Activated T-cell treated with anti-CD3 and anti-CD28 coated beads, Interleukin-2, amount 50 U/mL, for 4 hours (primary cell): ENCODE measurements at regions not wholly inside any gene's neighbourhood (a gene's known extent, or its start where the extent isn't known, plus 50 kb on each side); places are given as distances from the start of the nearest gene placed in this dataset.
A peak's percentile ranks its signal among the peaks of the same experiment; 100 is the strongest.
"Not testable (repeated sequence)": the region's sequence is repeated elsewhere in the genome, so short reads cannot be mapped to it uniquely, and the experiment has no call there.

Experiments used
- ATAC-seq, 2 donors: fragments of 200-7000 bp; cut with Tn5 transposase; one replicate each; pipeline ENCODE4 v1.10.0; 2021
- DNase-seq: peaks from one replicate; pipeline ENCODE4 v3.0.0-alpha.2; 2020
- H3K27me3 Mint-ChIP-seq: one replicate; pipeline ENCODE4 v1.8.0; 2021; ENCODE audit warnings: low read depth, mixed read lengths
- H3K36me3 Mint-ChIP-seq: one replicate; pipeline ENCODE4 v1.8.0; 2022; ENCODE audit warnings: mixed read lengths; ENCODE audit not compliant: insufficient read depth
- H3K4me1 Mint-ChIP-seq: one replicate; pipeline ENCODE4 v1.8.0; 2021; ENCODE audit warnings: low read depth, mixed read lengths
- H3K4me3 Mint-ChIP-seq: one replicate; pipeline ENCODE4 v1.8.0; 2021; ENCODE audit warnings: mild to moderate bottlenecking, moderate library complexity, mixed read lengths
- H3K9me3 Mint-ChIP-seq: one replicate; pipeline ENCODE4 v1.8.0; 2021; ENCODE audit warnings: mixed read lengths

- no peaks in the 10 kb centered on the region for H3K36me3 Mint-ChIP-seq
- ATAC-seq (no peak), DNase-seq (no peak)
- no peaks in the 10 kb centered on the region for H3K4me1 Mint-ChIP-seq
- H3K27me3 Mint-ChIP-seq = peaks cover 12% of the 10 kb centered on the region
- peaks cover 10% of the 10 kb centered on the region for H3K9me3 Mint-ChIP-seq
- H3K4me3 Mint-ChIP-seq = no peak overlapping the region
These were observed 50.5 kb upstream of the GRIN2A start for GRCh38 chr16:10232757-10233156.

GRCh38 chr16:10239640-10240039 is 57.4 kb upstream of the GRIN2A start:
- ATAC-seq = no peak

GRCh38 chr16:10240854-10241613 is 58.8 kb upstream of the GRIN2A start:
- Mint-ChIP-seq H3K36me3 (no peaks in the 10 kb centered on the region), H3K4me3 (no peak overlapping the region), H3K4me1 (no peaks in the 10 kb centered on the region), H3K27me3 (peaks cover 14% of the 10 kb centered on the region), H3K9me3 (no peaks in the 10 kb centered on the region)
- no peak for DNase-seq
- no peak for ATAC-seq

More at GRCh38 chr16:10239640-10240039, 57.4 kb upstream of the GRIN2A start:
- no peak for DNase-seq
- Mint-ChIP-seq H3K36me3 (no peaks in the 10 kb centered on the region), H3K9me3 (no peaks in the 10 kb centered on the region), H3K4me1 (no peaks in the 10 kb centered on the region), H3K27me3 (peaks cover 21% of the 10 kb centered on the region), H3K4me3 (no peak overlapping the region)

GRCh38 chr16:10242097-10242496 is 59.9 kb upstream of the GRIN2A start:
- H3K36me3 Mint-ChIP-seq = no peaks in the 10 kb centered on the region
- peaks cover 14% of the 10 kb centered on the region for H3K27me3 Mint-ChIP-seq
- DNase-seq (no peak), ATAC-seq (no peak)
- H3K4me1 Mint-ChIP-seq = no peaks in the 10 kb centered on the region
- H3K4me3 Mint-ChIP-seq = no peak overlapping the region
- H3K9me3 Mint-ChIP-seq = no peaks in the 10 kb centered on the region

- DNase-seq = no peak
- no peak for ATAC-seq
- no peaks in the 10 kb centered on the region for H3K9me3 Mint-ChIP-seq
- H3K4me1 Mint-ChIP-seq = no peaks in the 10 kb centered on the region
- H3K27me3 Mint-ChIP-seq = peaks cover 14% of the 10 kb centered on the region
- no peaks in the 10 kb centered on the region for H3K36me3 Mint-ChIP-seq
- H3K4me3 Mint-ChIP-seq = no peak overlapping the region
These were observed 60.7 kb upstream of the GRIN2A start for GRCh38 chr16:10242916-10243315.

- Mint-ChIP-seq H3K36me3 (no peaks in the 10 kb centered on the region), H3K9me3 (no peaks in the 10 kb centered on the region), H3K4me1 (no peaks in the 10 kb centered on the region), H3K4me3 (no peak overlapping the region), H3K27me3 (peaks cover 5% of the 10 kb centered on the region)
- ATAC-seq (no peak), DNase-seq (no peak)
These were observed 62.8 kb upstream of the GRIN2A start for GRCh38 chr16:10245002-10245401.

- Mint-ChIP-seq H3K4me1 (no peaks in the 10 kb centered on the region), H3K36me3 (no peaks in the 10 kb centered on the region), H3K4me3 (no peak overlapping the region), H3K9me3 (no peaks in the 10 kb centered on the region), H3K27me3 (peaks cover 3% of the 10 kb centered on the region)
- ATAC-seq = no peak
- no peak for DNase-seq
These were observed 68.1 kb upstream of the GRIN2A start for GRCh38 chr16:10250137-10250828.

- ATAC-seq = no peak
These were observed 69.9 kb upstream of the GRIN2A start for GRCh38 chr16:10252155-10252554.

GRCh38 chr16:10253409-10253808 is 71.2 kb upstream of the GRIN2A start:
- DNase-seq = no peak
- H3K9me3 Mint-ChIP-seq = no peaks in the 10 kb centered on the region
- peaks cover 9% of the 10 kb centered on the region for H3K27me3 Mint-ChIP-seq
- H3K4me3 Mint-ChIP-seq = no peak overlapping the region
- ATAC-seq = no peak
- no peaks in the 10 kb centered on the region for H3K36me3 Mint-ChIP-seq
- H3K4me1 Mint-ChIP-seq = peaks cover 5% of the 10 kb centered on the region

More at GRCh38 chr16:10252155-10252554, 69.9 kb upstream of the GRIN2A start:
- H3K27me3 Mint-ChIP-seq = peaks cover 9% of the 10 kb centered on the region
- H3K9me3 Mint-ChIP-seq = no peaks in the 10 kb centered on the region
- peaks cover 3% of the 10 kb centered on the region for H3K4me1 Mint-ChIP-seq
- no peak for DNase-seq
- H3K4me3 Mint-ChIP-seq = no peak overlapping the region
- H3K36me3 Mint-ChIP-seq = no peaks in the 10 kb centered on the region

GRCh38 chr16:10255728-10256127 is 73.5 kb upstream of the GRIN2A start:
- Mint-ChIP-seq H3K27me3 (peaks cover 9% of the 10 kb centered on the region), H3K4me3 (no peak overlapping the region), H3K9me3 (no peaks in the 10 kb centered on the region), H3K36me3 (no peaks in the 10 kb centered on the region), H3K4me1 (peaks cover 5% of the 10 kb centered on the region)
- ATAC-seq (no peak), DNase-seq (no peak)

GRCh38 chr16:10256784-10257641 is 74.8 kb upstream of the GRIN2A start:
- ATAC-seq = peak; percentile 73 to 84
- no peaks in the 10 kb centered on the region for H3K9me3 Mint-ChIP-seq
- H3K4me1 Mint-ChIP-seq = peaks cover 5% of the 10 kb centered on the region
- no peaks in the 10 kb centered on the region for H3K36me3 Mint-ChIP-seq
- H3K4me3 Mint-ChIP-seq = no peak overlapping the region
- DNase-seq = peak; percentile 28
- H3K27me3 Mint-ChIP-seq = peaks cover 9% of the 10 kb centered on the region

- not testable (repeated sequence) for H3K9me3 Mint-ChIP-seq, H3K4me1 Mint-ChIP-seq, ATAC-seq, H3K4me3 Mint-ChIP-seq, DNase-seq, H3K36me3 Mint-ChIP-seq, H3K27me3 Mint-ChIP-seq
These were observed 75.5 kb upstream of the GRIN2A start for GRCh38 chr16:10257642-10258251.

- H3K4me3 Mint-ChIP-seq, H3K36me3 Mint-ChIP-seq, H3K4me1 Mint-ChIP-seq, H3K27me3 Mint-ChIP-seq, DNase-seq, H3K9me3 Mint-ChIP-seq, ATAC-seq: not testable (repeated sequence)
These were observed 76.8 kb upstream of the GRIN2A start for GRCh38 chr16:10258930-10259603.

- Mint-ChIP-seq H3K36me3 (no peaks in the 10 kb centered on the region), H3K9me3 (no peaks in the 10 kb centered on the region), H3K4me3 (no peak overlapping the region), H3K4me1 (peaks cover 7% of the 10 kb centered on the region), H3K27me3 (no peaks in the 10 kb centered on the region)
- ATAC-seq = no peak
- no peak for DNase-seq
These were observed 78.8 kb upstream of the GRIN2A start for GRCh38 chr16:10261077-10261476.
